Activated CD8-positive, alpha-beta T cell treated with anti-CD3 and anti-CD28 coated beads, Interleukin-2, amount 10 ng/mL, durations not matched to agents 7 days and 5 days (primary cell): ENCODE measurements at regions not wholly inside any gene's neighbourhood (a gene's known extent, or its start where the extent isn't known, plus 50 kb on each side); places are given as distances from the start of the nearest gene placed in this dataset.
"Not testable (repeated sequence)": the region's sequence is repeated elsewhere in the genome, so short reads cannot be mapped to it uniquely, and the experiment has no call there.

Experiments
- ATAC-seq: fragments of 150-1000 bp; cut with Tn5 transposase; one replicate; pipeline ENCODE4 v1.10.0; 2021; ENCODE audit warnings: moderate library complexity
- CTCF ChIA-PET: fragments of 350-600 bp; sonication (Branson Sonifier 250); formaldehyde crosslinking; loops from one replicate; lab custom pipeline; 2021; ENCODE audit warnings: antibody characterized with exemption; lab: Charles Lee
- POLR2A ChIA-PET: fragments of 350-600 bp; sonication (Branson Sonifier 250); formaldehyde crosslinking; loops from one replicate; lab custom pipeline; 2021; ENCODE audit warnings: antibody characterized with exemption; lab: Charles Lee
- DNase-seq: peaks from one replicate; pipeline ENCODE4 v3.0.0-alpha.2; 2020
- H3K27ac Mint-ChIP-seq: one replicate; pipeline ENCODE4 v1.8.0; 2021; ENCODE audit warnings: mild to moderate bottlenecking, mixed read lengths
- H3K27me3 Mint-ChIP-seq: one replicate; pipeline ENCODE4 v1.8.0; 2021; ENCODE audit warnings: low read depth, mixed read lengths
- H3K36me3 Mint-ChIP-seq: one replicate; pipeline ENCODE4 v1.8.0; 2021; ENCODE audit warnings: low read depth, mixed read lengths
- H3K4me1 Mint-ChIP-seq: one replicate; pipeline ENCODE4 v1.8.0; 2021; ENCODE audit warnings: low read depth, mixed read lengths
- H3K4me3 Mint-ChIP-seq: one replicate; pipeline ENCODE4 v1.8.0; 2021; ENCODE audit warnings: mild to moderate bottlenecking, mixed read lengths
- H3K9me3 Mint-ChIP-seq: one replicate; pipeline ENCODE4 v1.8.0; 2022; ENCODE audit warnings: mixed read lengths; ENCODE audit not compliant: insufficient read depth

DNA sequence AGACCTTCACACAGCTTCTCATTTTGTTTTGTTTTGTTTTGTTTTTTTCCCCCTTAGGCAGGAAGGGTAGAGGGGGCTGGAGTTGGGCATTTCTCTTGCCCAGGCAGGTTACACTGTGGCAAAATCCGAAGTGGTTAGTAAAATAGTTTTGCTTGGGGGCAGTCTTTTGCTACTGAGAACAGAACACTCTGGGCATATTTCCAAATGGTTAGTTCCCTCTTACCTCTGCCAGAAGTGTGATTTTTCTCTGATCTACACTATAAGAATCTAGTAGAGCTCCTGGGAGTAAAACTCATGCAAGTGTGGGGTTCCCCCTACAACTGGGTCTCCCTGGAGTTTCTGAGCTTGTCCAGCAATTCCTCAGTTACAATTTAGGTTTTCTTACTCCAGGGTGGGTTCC is 61.7 kb downstream of the NPS start:
- no peak overlapping the region for H3K4me3 Mint-ChIP-seq
- H3K36me3 Mint-ChIP-seq: no peaks in the 10 kb centered on the region
- ChIA-PET POLR2A (no interaction called here), CTCF (no interaction called here)
- ATAC-seq (no peak), DNase-seq (no peak)
- H3K4me1 Mint-ChIP-seq: no peaks in the 10 kb centered on the region
- no peaks in the 10 kb centered on the region for H3K27me3 Mint-ChIP-seq
- no peak overlapping the region for H3K27ac Mint-ChIP-seq
- no peaks in the 10 kb centered on the region for H3K9me3 Mint-ChIP-seq

DNA sequence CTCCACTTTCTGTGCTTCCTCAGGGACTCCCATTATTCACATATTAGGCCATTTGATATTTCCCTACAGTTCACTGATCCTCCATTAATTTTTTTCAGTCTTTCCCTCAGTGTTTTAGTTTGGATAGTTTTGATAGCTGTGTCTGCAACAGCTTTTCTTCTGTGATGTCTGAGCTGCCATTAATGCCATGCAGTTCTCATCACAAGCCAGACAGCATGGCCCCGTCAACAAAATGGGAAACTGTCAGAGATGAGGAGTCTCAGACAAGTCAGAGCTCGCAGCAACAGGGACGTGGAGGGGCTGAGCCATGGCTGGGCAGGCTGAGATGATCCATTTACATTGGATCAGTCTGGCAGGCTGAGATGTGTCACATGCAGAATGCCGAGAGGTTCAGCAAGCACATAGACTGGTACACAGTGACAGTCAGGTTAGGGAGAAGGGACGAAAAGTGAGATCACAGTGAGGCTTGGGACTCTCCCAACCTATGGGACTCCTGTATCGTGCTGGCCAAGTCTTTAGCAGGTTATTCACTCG is 65.4 kb downstream of the NPS start:
- no peak overlapping the region for H3K4me3 Mint-ChIP-seq
- H3K27ac Mint-ChIP-seq: no peak overlapping the region
- H3K36me3 Mint-ChIP-seq: no peaks in the 10 kb centered on the region
- POLR2A ChIA-PET: no interaction called here
- ATAC-seq: no peak
- CTCF ChIA-PET: no interaction called here
- H3K27me3 Mint-ChIP-seq: no peaks in the 10 kb centered on the region
- no peaks in the 10 kb centered on the region for H3K9me3 Mint-ChIP-seq
- H3K4me1 Mint-ChIP-seq: no peaks in the 10 kb centered on the region
- DNase-seq: no peak

DNA sequence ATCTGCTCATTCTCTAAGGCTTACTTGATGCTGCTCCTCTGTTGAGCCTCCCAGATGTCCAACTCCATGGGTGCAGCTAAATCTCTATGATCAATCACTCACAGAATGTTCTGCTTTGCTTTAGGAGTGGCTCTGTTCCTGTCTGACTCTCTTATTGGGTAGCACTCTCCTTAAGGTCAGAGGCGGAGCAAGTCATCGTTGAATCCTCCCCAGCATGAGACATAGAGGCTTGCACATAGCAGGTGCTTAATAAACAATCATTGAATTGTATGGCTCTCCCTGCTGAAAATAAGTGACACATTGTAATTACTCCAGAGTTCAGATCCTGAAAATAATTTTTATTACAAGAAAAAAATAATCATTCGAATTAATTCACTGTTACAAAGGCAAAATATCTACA is 69.7 kb downstream of the NPS start:
- no peak for DNase-seq
- H3K27me3 Mint-ChIP-seq: no peaks in the 10 kb centered on the region
- no peak overlapping the region for H3K27ac Mint-ChIP-seq
- no peaks in the 10 kb centered on the region for H3K9me3 Mint-ChIP-seq
- ChIA-PET CTCF (no interaction called here), POLR2A (no interaction called here)
- ATAC-seq: no peak
- no peak overlapping the region for H3K4me3 Mint-ChIP-seq
- H3K4me1 Mint-ChIP-seq: no peaks in the 10 kb centered on the region
- no peaks in the 10 kb centered on the region for H3K36me3 Mint-ChIP-seq

DNA sequence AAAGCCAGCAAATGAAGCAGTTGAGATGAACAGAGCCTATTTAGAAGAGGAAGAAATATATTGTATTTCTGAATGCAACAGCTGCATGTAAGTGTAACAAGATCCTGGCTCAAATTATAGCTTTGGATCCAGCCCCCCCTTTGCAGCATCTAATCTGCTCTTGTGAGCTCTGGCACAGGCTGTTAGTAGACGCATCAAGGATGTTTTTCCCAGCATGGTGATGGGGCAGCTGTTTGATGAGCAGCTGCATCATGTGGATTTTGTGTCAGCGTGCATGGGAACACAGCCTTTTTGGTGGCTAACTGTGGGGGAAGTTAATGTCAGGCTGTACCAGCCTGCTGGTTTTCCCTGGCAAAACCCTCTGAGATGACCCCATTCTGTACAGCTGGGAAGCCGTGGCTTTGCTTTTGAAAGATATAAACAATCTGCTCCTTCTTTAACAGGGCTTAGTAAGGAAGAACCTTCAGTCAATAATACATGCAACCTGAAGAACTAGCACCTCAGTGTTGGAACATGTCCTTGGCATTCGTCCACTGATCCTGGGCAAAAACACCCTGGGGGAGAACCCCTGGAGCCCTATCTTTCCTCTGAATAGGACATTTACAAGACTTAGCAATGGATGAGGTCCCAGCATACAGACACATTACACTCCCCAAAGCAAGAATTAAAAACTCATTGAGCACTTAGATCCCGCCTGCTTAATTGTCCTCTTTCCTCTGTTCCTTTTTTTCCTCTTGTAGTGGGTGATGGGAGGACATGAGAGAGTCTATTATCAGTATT is 70.6 kb downstream of the NPS start:
- H3K27ac Mint-ChIP-seq: no peak overlapping the region
- no peaks in the 10 kb centered on the region for H3K9me3 Mint-ChIP-seq
- ATAC-seq (no peak), DNase-seq (no peak)
- ChIA-PET CTCF (no interaction called here), POLR2A (no interaction called here)
- H3K36me3 Mint-ChIP-seq: no peaks in the 10 kb centered on the region
- no peaks in the 10 kb centered on the region for H3K4me1 Mint-ChIP-seq
- no peak overlapping the region for H3K4me3 Mint-ChIP-seq
- H3K27me3 Mint-ChIP-seq: no peaks in the 10 kb centered on the region

- no peaks in the 10 kb centered on the region for H3K4me1 Mint-ChIP-seq
- H3K27ac Mint-ChIP-seq: no peak overlapping the region
- POLR2A ChIA-PET: no interaction called here
- CTCF ChIA-PET: no interaction called here
- no peaks in the 10 kb centered on the region for H3K27me3 Mint-ChIP-seq
- H3K4me3 Mint-ChIP-seq: no peak overlapping the region
- no peaks in the 10 kb centered on the region for H3K36me3 Mint-ChIP-seq
- ATAC-seq: no peak
- H3K9me3 Mint-ChIP-seq: peaks cover 9% of the 10 kb centered on the region
- no peak for DNase-seq
Observed at GRCh38 chr10:127635882-127636281, 86.8 kb downstream of the NPS start.

DNA sequence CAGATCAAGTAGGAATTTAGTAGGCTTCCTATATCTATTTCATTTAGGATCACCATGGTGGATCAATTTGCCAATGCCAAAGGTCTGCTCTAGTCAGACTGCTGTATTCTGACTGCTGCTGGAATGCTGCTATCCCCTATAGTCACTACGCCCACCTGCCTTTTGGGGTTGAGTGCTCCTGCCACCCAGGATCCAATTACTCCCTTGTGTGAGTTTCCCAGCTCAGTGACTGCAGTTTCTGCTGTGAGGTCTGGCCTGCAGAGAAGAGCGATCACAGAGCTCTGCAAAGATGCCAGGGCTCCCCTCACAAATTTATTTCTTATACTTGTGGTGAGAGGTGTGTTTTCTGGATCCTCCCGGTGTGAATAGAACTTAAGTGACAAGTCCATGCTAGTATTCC is 88.1 kb upstream of the FOXI2 start:
- no peak overlapping the region for H3K4me3 Mint-ChIP-seq
- CTCF ChIA-PET: no interaction called here
- H3K4me1 Mint-ChIP-seq: no peaks in the 10 kb centered on the region
- H3K36me3 Mint-ChIP-seq: no peaks in the 10 kb centered on the region
- no peaks in the 10 kb centered on the region for H3K9me3 Mint-ChIP-seq
- no peaks in the 10 kb centered on the region for H3K27me3 Mint-ChIP-seq
- ATAC-seq: no peak
- DNase-seq: no peak
- POLR2A ChIA-PET: no interaction called here
- H3K27ac Mint-ChIP-seq: no peak overlapping the region

- no peaks in the 10 kb centered on the region for H3K36me3 Mint-ChIP-seq
- ChIA-PET CTCF (interaction anchor here (0.7 kb wide), 1 partner anchor 204 kb away, joined by 3 read pairs; no protein-coding TSS in a partner anchor), POLR2A (no interaction called here)
- no peak overlapping the region for H3K27ac Mint-ChIP-seq
- H3K9me3 Mint-ChIP-seq: no peaks in the 10 kb centered on the region
- ATAC-seq (no peak), DNase-seq (no peak)
- H3K27me3 Mint-ChIP-seq: no peaks in the 10 kb centered on the region
- no peaks in the 10 kb centered on the region for H3K4me1 Mint-ChIP-seq
- H3K4me3 Mint-ChIP-seq: no peak overlapping the region
Observed at GRCh38 chr10:127649642-127650041, 87.3 kb upstream of the FOXI2 start.

GRCh38 chr10:127657056-127657455 is 79.9 kb upstream of the FOXI2 start:
- CTCF ChIA-PET: no interaction called here
- DNase-seq (no peak), ATAC-seq (no peak)
- Mint-ChIP-seq H3K36me3 (no peaks in the 10 kb centered on the region), H3K27me3 (no peaks in the 10 kb centered on the region), H3K9me3 (no peaks in the 10 kb centered on the region), H3K4me1 (no peaks in the 10 kb centered on the region), H3K27ac (no peak overlapping the region), H3K4me3 (no peak overlapping the region)
- POLR2A ChIA-PET: interaction anchor here (1.0 kb wide), 1 partner anchor 23 kb away, joined by 3 read pairs; no protein-coding TSS in a partner anchor

GRCh38 chr10:127676430-127676829 is 60.6 kb upstream of the FOXI2 start:
- DNase-seq, H3K9me3 Mint-ChIP-seq, H3K27ac Mint-ChIP-seq, H3K36me3 Mint-ChIP-seq, H3K27me3 Mint-ChIP-seq, POLR2A ChIA-PET, ATAC-seq, H3K4me3 Mint-ChIP-seq, H3K4me1 Mint-ChIP-seq: not testable (repeated sequence)
- CTCF ChIA-PET: interaction anchor here (0.9 kb wide), 1 partner anchor 13 kb away, joined by 3 read pairs; no protein-coding TSS in a partner anchor

DNA sequence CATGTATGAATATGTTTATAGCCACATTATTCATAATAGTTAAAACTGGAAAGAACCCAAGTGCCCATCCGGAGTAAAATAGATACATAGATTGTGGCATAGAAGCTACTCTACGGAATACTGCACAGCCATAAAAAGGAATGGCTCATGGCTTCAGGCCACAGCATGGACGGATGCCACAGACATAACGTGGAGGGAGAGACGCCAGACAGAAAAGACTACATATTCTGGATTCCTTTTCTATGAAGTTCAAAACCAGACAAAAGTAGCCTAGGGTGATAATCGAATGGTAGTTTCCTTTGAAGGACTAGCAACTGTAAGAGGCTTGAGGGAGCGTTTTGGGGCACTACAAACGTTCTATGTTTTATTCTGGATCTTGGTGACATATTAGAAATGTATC is 58.9 kb upstream of the FOXI2 start:
- Mint-ChIP-seq H3K27me3 (no peaks in the 10 kb centered on the region), H3K4me3 (no peak overlapping the region), H3K27ac (no peak overlapping the region), H3K9me3 (no peaks in the 10 kb centered on the region), H3K36me3 (no peaks in the 10 kb centered on the region), H3K4me1 (no peaks in the 10 kb centered on the region)
- POLR2A ChIA-PET: no interaction called here
- DNase-seq (no peak), ATAC-seq (no peak)
- CTCF ChIA-PET: interaction anchor here (1.8 kb wide), 1 partner anchor 176 kb away, joined by 4 read pairs; no protein-coding TSS in a partner anchor

- ChIA-PET POLR2A (no interaction called here), CTCF (interaction anchor here (0.7 kb wide), 1 partner anchor 1152 kb away, joined by 3 read pairs; no protein-coding TSS in a partner anchor)
Observed at GRCh38 chr10:127679642-127680255, 57.2 kb upstream of the FOXI2 start.

More at GRCh38 chr10:127679642-127680255, 57.2 kb upstream of the FOXI2 start:
- DNase-seq (no peak), ATAC-seq (no peak)
- Mint-ChIP-seq H3K36me3 (no peaks in the 10 kb centered on the region), H3K27ac (no peak overlapping the region), H3K27me3 (no peaks in the 10 kb centered on the region), H3K4me3 (no peak overlapping the region), H3K9me3 (no peaks in the 10 kb centered on the region), H3K4me1 (no peaks in the 10 kb centered on the region)
